ENCODE measurements at regions not wholly inside any gene's neighbourhood (a gene's known extent, or its start where the extent isn't known, plus 50 kb on each side); places are given as distances from the start of the nearest gene placed in this dataset.

DNA sequence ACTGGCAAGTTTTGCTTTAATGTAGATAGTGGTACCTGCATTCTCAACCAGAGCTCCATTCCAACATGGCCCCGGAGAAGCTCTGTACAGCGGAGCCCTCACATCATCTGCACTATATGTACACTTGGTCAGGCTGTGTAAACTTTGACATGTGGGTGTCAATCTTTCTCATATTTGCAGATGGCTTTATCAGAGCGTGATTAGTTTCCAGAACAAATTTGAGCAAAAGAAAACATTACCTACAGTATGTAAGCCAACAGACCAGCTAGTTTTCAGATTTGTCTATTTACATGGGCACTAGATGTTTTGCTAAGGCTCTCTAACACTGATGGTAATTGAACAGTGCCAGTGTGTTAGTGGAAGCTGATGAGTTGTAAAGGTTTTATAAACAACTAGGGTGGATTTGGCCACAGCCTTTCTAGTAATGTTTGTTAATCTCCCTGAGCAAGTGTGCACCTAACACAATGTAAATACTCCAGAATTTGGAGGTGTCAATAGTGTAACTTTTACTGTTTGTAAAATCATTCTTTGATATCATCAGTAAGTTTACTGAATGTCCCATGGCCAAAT lies 131.8 kb downstream of the FOXA2 start (continued):
- TF ChIP-seq, protein P1, sequence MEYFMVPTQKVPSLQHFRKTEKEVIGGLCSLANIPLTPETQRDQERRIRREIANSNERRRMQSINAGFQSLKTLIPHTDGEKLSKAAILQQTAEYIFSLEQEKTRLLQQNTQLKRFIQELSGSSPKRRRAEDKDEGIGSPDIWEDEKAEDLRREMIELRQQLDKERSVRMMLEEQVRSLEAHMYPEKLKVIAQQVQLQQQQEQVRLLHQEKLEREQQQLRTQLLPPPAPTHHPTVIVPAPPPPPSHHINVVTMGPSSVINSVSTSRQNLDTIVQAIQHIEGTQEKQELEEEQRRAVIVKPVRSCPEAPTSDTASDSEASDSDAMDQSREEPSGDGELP (IDR thresholded peaks at IDR 0.05; ENCODE audit: borderline replicate concordance, low read depth) = peak; percentile 65; the same call in 1 of the 2 replicates
- TF ChIP-seq ZNF746 (CRISPR knock-in tag; IDR thresholded peaks at IDR 0.05) = no peak
- no peak for TF ChIP-seq PHF20 (CRISPR knock-in tag; IDR thresholded peaks at IDR 0.05)
- peak; percentile 95 for TF ChIP-seq FOXA3 (CRISPR knock-in tag; IDR thresholded peaks at IDR 0.05)
- TF ChIP-seq, protein P2, sequence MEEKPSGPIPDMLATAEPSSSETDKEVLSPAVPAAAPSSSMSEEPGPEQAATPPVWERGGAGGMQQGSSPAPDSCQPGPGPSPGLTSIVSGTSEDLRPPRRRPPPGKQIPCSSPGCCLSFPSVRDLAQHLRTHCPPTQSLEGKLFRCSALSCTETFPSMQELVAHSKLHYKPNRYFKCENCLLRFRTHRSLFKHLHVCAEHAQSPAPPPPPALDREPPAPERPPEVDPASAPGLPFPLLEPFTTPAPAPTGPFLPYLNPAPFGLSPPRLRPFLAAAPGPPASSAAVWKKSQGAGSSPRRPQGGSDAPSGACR (CRISPR knock-in tag; IDR thresholded peaks at IDR 0.05) = no peak
- TF ChIP-seq, protein P3, sequence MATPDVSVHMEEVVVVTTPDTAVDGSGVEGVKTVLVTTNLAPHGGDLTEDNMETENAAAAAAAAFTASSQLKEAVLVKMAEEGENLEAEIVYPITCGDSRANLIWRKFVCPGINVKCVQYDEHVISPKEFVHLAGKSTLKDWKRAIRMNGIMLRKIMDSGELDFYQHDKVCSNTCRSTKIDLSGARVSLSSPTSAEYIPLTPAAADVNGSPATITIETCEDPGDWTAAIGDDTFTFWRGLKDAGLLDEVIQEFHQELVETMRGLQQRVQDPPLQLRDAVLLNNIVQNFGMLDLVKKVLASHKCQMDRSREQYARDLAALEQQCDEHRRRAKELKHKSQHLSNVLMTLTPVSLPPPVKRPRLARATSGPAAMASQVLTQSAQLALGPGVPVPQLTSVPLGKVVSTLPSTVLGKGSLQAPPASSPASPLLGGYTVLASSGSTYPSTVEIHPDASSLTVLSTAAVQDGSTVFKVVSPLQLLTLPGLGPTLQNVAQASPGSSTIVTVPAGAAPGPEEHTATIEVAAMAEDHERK (CRISPR knock-in tag; IDR thresholded peaks at IDR 0.05; ENCODE audit: low read depth) = no peak
- TF ChIP-seq, protein P4, sequence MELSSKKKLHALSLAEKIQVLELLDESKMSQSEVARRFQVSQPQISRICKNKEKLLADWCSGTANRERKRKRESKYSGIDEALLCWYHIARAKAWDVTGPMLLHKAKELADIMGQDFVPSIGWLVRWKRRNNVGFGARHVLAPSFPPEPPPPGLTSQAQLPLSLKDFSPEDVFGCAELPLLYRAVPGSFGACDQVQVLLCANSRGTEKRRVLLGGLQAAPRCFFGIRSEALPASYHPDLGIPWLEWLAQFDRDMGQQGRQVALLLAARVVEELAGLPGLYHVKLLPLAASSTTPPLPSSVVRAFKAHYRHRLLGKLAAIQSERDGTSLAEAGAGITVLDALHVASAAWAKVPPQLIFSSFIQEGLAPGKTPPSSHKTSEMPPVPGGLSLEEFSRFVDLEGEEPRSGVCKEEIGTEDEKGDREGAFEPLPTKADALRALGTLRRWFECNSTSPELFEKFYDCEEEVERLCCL (CRISPR knock-in tag; IDR thresholded peaks at IDR 0.05; ENCODE audit: borderline replicate concordance) = no peak
- no peak for TF ChIP-seq FOSL1 (CRISPR knock-in tag; IDR thresholded peaks at IDR 0.05; ENCODE audit: borderline replicate concordance)
- no peak for TF ChIP-seq ZFP1 (CRISPR knock-in tag; IDR thresholded peaks at IDR 0.05)
- TF ChIP-seq PCBP1 (IDR thresholded peaks at IDR 0.05; ENCODE audit: borderline replicate concordance, low read depth, low read length) = no peak
- TF ChIP-seq ZNF33B (CRISPR knock-in tag; IDR thresholded peaks at IDR 0.05) = no peak
- TF ChIP-seq, protein P5, sequence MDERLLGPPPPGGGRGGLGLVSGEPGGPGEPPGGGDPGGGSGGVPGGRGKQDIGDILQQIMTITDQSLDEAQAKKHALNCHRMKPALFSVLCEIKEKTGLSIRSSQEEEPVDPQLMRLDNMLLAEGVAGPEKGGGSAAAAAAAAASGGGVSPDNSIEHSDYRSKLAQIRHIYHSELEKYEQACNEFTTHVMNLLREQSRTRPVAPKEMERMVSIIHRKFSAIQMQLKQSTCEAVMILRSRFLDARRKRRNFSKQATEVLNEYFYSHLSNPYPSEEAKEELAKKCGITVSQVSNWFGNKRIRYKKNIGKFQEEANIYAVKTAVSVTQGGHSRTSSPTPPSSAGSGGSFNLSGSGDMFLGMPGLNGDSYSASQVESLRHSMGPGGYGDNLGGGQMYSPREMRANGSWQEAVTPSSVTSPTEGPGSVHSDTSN (CRISPR knock-in tag; IDR thresholded peaks at IDR 0.05) = peak; percentile 58
- no peak for TF ChIP-seq KLF6 (CRISPR knock-in tag; IDR thresholded peaks at IDR 0.05)
- TF ChIP-seq NFKBIZ (CRISPR knock-in tag; IDR thresholded peaks at IDR 0.05) = no peak
- TF ChIP-seq GATAD1 (CRISPR knock-in tag; IDR thresholded peaks at IDR 0.05) = no peak
- TF ChIP-seq DNMT1 (CRISPR knock-in tag; IDR thresholded peaks at IDR 0.05) = no peak
- TF ChIP-seq HMG20B (CRISPR knock-in tag; conservative IDR thresholded peaks at IDR 0.05) = peak; percentile 83
- no peak for TF ChIP-seq ZNF547 (CRISPR knock-in tag; IDR thresholded peaks at IDR 0.05)
- TF ChIP-seq ZNF296 (CRISPR knock-in tag; conservative IDR thresholded peaks at IDR 0.05) = no peak
- no peak for TF ChIP-seq ZNF749 (CRISPR knock-in tag; IDR thresholded peaks at IDR 0.05; ENCODE audit: borderline replicate concordance)
- TF ChIP-seq ZNF235 (CRISPR knock-in tag; IDR thresholded peaks at IDR 0.05; ENCODE audit: borderline replicate concordance) = no peak
- TF ChIP-seq ZNF251 (CRISPR knock-in tag; IDR thresholded peaks at IDR 0.05) = no peak
- TF ChIP-seq ZNF737 (CRISPR knock-in tag; IDR thresholded peaks at IDR 0.05; ENCODE audit: borderline replicate concordance) = no peak
- no peak for TF ChIP-seq AGO2 (optimal IDR thresholded peaks at IDR 0.05; ENCODE audit: low read depth, low read length)
- no peak for TF ChIP-seq NCOA1 (CRISPR knock-in tag; IDR thresholded peaks at IDR 0.05)
- TF ChIP-seq ZNF556 (CRISPR knock-in tag; IDR thresholded peaks at IDR 0.05; ENCODE audit: borderline replicate concordance) = no peak
- TF ChIP-seq, protein P6, sequence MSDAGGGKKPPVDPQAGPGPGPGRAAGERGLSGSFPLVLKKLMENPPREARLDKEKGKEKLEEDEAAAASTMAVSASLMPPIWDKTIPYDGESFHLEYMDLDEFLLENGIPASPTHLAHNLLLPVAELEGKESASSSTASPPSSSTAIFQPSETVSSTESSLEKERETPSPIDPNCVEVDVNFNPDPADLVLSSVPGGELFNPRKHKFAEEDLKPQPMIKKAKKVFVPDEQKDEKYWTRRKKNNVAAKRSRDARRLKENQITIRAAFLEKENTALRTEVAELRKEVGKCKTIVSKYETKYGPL (CRISPR knock-in tag; IDR thresholded peaks at IDR 0.05) = no peak

All from HepG2 (cell line).